Chondrocyte (in vitro differentiated cells): ENCODE measurements at regions not wholly inside any gene's neighbourhood (a gene's known extent, or its start where the extent isn't known, plus 50 kb on each side); places are given as distances from the start of the nearest gene placed in this dataset.

ENCODE experiments used
- DNase-seq: peaks from one replicate; pipeline ENCODE4 v3.0.0; 2021; ENCODE audit warnings: mixed read lengths, low spot score
- H3K27ac Mint-ChIP-seq: one replicate; pipeline ENCODE4 v1.8.0; 2021; ENCODE audit warnings: mild to moderate bottlenecking, moderate library complexity, mixed read lengths; ENCODE audit not compliant: unreplicated experiment
- H3K27me3 Mint-ChIP-seq: 2 replicates; pipeline ENCODE4 v1.8.0; 2021; ENCODE audit warnings: low read depth, mixed read lengths
- H3K36me3 Mint-ChIP-seq: 2 replicates; pipeline ENCODE4 v1.8.0; 2021; ENCODE audit warnings: low read depth, mixed read lengths
- H3K4me1 Mint-ChIP-seq: 2 replicates; pipeline ENCODE4 v1.8.0; 2021; ENCODE audit warnings: low read depth, mild to moderate bottlenecking, mixed read lengths
- H3K4me3 Mint-ChIP-seq: one replicate; pipeline ENCODE4 v1.8.0; 2021; ENCODE audit warnings: mild to moderate bottlenecking, moderate library complexity, mixed read lengths; ENCODE audit not compliant: unreplicated experiment
- H3K9me3 Mint-ChIP-seq: 2 replicates; pipeline ENCODE4 v1.8.0; 2021; ENCODE audit warnings: low read depth, mixed read lengths
- CTCF ChIP-seq: fragments of 200-600 bp; sonication (generic); IDR thresholded peaks from 2 replicates; pipeline ENCODE4 v1.5.0; 2021; ENCODE audit warnings: antibody characterized with exemption, mild to moderate bottlenecking, moderate library complexity

- H3K36me3 Mint-ChIP-seq, result no peaks in the 10 kb centered on the region
- no peak overlapping the region for H3K4me3 Mint-ChIP-seq
- TF ChIP-seq CTCF, result no peak
- H3K9me3 Mint-ChIP-seq, result no peaks in the 10 kb centered on the region
- no peak for DNase-seq
- peaks cover 19% of the 10 kb centered on the region for H3K4me1 Mint-ChIP-seq
- H3K27ac Mint-ChIP-seq, result no peak overlapping the region
- H3K27me3 Mint-ChIP-seq, result peaks cover 4% of the 10 kb centered on the region
Observed at GRCh38 chr10:44313761-44314165, 71.1 kb downstream of the CXCL12 start.

- Mint-ChIP-seq H3K9me3 (no peaks in the 10 kb centered on the region), H3K27me3 (peaks cover 3% of the 10 kb centered on the region), H3K36me3 (no peaks in the 10 kb centered on the region), H3K4me1 (peaks cover 21% of the 10 kb centered on the region), H3K27ac (no peak overlapping the region), H3K4me3 (no peak overlapping the region)
- DNase-seq, result no peak
- no peak for TF ChIP-seq CTCF
Observed at GRCh38 chr10:44312401-44312800, 72.5 kb downstream of the CXCL12 start.

GRCh38 chr10:44311563-44312051 is 73.3 kb downstream of the CXCL12 start:
- peaks cover 3% of the 10 kb centered on the region for H3K27me3 Mint-ChIP-seq
- H3K9me3 Mint-ChIP-seq, result no peaks in the 10 kb centered on the region
- no peak overlapping the region for H3K27ac Mint-ChIP-seq

DNA sequence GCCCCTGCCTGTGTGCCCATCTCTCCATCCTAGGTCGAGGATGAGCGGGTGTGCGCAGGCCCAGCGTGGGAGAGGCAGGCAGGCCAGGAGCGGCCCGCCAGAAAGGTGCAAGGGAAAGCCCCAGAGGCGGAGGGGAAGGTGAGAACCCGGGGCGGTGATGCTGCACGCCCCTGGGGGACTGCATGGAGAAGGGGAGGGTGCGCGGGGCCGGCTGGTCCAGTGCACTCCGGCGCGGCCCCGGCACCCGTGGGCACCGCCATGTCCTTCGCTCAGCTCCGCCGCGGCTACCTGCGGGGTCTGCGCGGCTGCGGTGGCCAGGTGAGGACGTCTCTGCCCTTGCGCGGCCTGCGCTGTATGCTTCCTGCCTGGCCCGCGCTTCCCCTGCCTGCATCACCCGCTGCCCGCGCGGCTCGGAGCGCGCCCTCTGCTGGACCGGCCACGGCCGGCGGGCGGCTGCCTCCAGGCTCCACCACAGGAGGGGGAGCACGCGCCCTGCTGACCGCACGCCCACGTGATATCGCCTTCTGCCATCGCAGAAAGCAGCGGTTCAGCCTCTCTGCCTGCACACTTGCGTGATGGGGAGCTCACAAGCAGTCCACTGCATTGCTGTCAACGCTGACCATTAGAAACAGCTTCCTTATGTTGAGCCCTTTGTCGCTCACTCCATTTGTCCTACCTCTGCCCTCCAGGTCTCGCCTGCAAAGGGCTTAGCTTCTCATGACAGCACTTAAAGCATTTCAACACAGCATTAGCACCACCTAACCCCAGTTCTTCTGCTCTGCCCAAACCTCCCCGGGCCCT is 73.9 kb downstream of the CXCL12 start:
- Mint-ChIP-seq H3K36me3 (no peaks in the 10 kb centered on the region), H3K9me3 (no peaks in the 10 kb centered on the region), H3K27ac (no peak overlapping the region), H3K4me3 (peak overlapping the region; percentile 24), H3K4me1 (peaks cover 32% of the 10 kb centered on the region), H3K27me3 (peaks cover 3% of the 10 kb centered on the region)
- peak; percentile 96 for TF ChIP-seq CTCF
- peak; percentile 92 for DNase-seq

More at GRCh38 chr10:44311563-44312051, 73.3 kb downstream of the CXCL12 start:
- peaks cover 25% of the 10 kb centered on the region for H3K4me1 Mint-ChIP-seq
- no peak for TF ChIP-seq CTCF
- no peak overlapping the region for H3K4me3 Mint-ChIP-seq
- no peaks in the 10 kb centered on the region for H3K36me3 Mint-ChIP-seq
- DNase-seq, result no peak

- TF ChIP-seq CTCF, result no peak
- Mint-ChIP-seq H3K9me3 (no peaks in the 10 kb centered on the region), H3K36me3 (no peaks in the 10 kb centered on the region), H3K27me3 (peaks cover 3% of the 10 kb centered on the region), H3K27ac (no peak overlapping the region), H3K4me3 (no peak overlapping the region), H3K4me1 (peaks cover 32% of the 10 kb centered on the region)
- DNase-seq, result no peak
Observed at GRCh38 chr10:44309939-44310761, 74.7 kb downstream of the CXCL12 start.
